GM13977 (cell line): ENCODE measurements at regions not wholly inside any gene's neighbourhood (a gene's known extent, or its start where the extent isn't known, plus 50 kb on each side); places are given as distances from the start of the nearest gene placed in this dataset.
"Not testable (repeated sequence)": the region's sequence is repeated elsewhere in the genome, so short reads cannot be mapped to it uniquely, and the experiment has no call there.

Experiments used
- DNase-seq: peaks from one replicate; pipeline ENCODE4 v3.0.0; 2012; ENCODE audit warnings: low spot score
- in situ Hi-C: fragments of 300-500 bp; cut with MboI; formaldehyde crosslinking; loops from one replicate; pipeline ENCODE4 v1.12.0; 2022; ENCODE audit warnings: low sequenced_read_pairs, low pct_unique_long_range_greater_than_20kb, mixed read lengths, inconsistent platforms; ENCODE audit not compliant: unreplicated experiment
- TF ChIP-seq, protein P1 (sequence below): IDR thresholded peaks from 2 replicates; pipeline ENCODE4 v1.5.1; 2012; ENCODE audit warnings: mild to moderate bottlenecking, control low read depth; ENCODE audit not compliant: insufficient read depth; ENCODE audit errors: extremely low read depth, missing control alignments

DNA sequence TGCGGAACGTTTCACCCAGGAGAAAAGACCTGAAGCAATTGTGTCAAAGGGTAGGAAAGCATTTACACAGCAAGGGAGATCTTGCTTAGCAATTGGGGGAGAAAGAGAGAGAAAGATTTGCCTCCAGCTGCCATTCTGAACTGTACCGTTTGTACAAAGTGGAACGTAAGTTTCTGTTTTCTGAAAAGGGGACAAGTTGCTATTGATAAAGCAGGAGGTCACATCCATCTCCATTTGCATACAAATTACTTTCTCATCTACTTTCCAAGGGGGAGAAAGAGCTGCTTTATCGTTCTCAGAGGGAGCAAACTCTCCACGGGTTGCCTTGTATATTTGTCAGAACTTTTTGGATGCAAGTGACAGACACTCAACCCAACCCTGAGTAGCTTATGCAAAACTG lies 92.0 kb upstream of the CARD11 start:
- in situ Hi-C loops = no loop called here
- DNase-seq = no peak
- TF ChIP-seq, protein P1, sequence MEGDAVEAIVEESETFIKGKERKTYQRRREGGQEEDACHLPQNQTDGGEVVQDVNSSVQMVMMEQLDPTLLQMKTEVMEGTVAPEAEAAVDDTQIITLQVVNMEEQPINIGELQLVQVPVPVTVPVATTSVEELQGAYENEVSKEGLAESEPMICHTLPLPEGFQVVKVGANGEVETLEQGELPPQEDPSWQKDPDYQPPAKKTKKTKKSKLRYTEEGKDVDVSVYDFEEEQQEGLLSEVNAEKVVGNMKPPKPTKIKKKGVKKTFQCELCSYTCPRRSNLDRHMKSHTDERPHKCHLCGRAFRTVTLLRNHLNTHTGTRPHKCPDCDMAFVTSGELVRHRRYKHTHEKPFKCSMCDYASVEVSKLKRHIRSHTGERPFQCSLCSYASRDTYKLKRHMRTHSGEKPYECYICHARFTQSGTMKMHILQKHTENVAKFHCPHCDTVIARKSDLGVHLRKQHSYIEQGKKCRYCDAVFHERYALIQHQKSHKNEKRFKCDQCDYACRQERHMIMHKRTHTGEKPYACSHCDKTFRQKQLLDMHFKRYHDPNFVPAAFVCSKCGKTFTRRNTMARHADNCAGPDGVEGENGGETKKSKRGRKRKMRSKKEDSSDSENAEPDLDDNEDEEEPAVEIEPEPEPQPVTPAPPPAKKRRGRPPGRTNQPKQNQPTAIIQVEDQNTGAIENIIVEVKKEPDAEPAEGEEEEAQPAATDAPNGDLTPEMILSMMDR = no peak

DNA sequence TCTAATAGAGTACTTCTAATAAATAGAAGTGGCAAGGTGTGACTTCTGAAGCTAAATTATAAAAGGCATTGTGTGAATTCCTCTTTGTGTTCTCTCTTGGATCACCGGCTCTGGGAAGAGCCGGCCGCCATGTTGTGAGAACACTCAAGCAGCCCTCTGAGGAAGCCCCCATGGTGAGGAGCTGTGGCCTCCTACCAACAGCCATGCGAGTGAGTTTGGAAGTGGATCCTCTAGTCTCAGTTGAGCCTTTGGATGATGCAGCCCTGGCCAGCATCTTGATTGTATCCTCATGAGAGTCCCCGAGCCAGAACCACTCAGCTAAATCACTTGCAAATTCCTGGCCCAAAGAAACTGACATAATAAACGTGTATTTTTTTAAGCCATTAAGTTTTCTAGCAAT lies 94.5 kb upstream of the CARD11 start:
- in situ Hi-C loops = no loop called here
- no peak for DNase-seq
- TF ChIP-seq, protein P1 = no peak

DNA sequence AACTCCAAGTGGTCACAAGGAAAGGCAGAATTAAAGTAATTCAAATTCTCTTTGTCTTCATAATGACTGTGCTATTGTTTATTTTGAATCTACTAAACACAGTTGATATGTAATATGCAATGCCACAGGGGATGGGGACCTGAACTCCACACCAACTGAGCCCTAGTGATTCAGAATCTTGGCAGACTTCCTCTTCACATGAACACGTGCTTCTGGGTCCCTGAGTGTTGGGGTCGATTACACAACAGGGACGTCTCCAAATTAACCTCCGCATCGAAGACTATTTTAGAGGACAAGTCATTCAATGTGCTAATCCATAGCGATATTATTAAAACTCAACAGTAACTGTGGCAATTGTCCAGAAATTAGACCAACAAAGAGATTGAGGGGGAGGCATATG lies 95.3 kb upstream of the CARD11 start:
- TF ChIP-seq, protein P1 = no peak
- no peak for DNase-seq

DNA sequence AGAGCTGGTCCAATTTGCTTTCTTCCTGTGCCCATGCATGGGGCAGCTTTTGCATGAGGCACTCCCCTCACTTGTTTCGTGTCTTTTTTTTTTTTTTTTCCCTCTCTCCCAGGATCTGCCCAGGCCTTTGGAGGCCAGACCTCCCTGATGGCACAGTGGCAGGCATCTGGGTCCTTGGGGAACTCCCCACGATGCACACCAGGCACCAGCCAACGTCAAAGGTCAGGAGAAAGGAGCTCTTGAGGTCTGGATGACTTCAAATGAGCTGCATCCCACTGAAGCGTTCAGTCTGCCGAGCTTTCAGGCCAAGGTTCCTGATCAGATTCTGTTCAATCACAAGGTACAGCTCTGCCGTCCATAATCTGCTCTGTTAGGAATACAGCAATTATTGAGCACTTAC lies 97.2 kb upstream of the CARD11 start:
- no peak for DNase-seq
- in situ Hi-C loops = no loop called here
- TF ChIP-seq, protein P1 = no peak

More for the DNA sequence above, 95.3 kb upstream of the CARD11 start:
- in situ Hi-C loops = no loop called here

DNA sequence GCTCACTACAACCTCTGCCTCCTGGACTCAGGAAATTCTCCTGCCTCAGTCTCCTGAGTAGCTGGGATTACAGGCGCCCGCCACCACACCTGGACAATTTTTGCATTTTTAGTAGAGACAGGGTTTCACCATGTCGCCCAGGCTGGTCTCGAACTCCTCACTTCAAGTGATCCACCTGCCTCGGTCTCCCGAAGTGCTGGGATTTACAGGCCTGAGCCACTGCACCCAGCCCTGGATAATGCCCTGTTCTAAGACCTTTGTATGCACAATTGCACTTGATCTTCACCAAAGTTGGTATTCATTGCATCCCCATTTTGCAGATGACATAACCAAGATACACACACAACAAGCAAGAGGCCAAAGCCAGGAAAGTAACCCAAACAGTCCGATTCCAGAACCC lies 97.7 kb upstream of the CARD11 start:
- in situ Hi-C loops = no loop called here
- DNase-seq = no peak
- TF ChIP-seq, protein P1 = no peak

DNA sequence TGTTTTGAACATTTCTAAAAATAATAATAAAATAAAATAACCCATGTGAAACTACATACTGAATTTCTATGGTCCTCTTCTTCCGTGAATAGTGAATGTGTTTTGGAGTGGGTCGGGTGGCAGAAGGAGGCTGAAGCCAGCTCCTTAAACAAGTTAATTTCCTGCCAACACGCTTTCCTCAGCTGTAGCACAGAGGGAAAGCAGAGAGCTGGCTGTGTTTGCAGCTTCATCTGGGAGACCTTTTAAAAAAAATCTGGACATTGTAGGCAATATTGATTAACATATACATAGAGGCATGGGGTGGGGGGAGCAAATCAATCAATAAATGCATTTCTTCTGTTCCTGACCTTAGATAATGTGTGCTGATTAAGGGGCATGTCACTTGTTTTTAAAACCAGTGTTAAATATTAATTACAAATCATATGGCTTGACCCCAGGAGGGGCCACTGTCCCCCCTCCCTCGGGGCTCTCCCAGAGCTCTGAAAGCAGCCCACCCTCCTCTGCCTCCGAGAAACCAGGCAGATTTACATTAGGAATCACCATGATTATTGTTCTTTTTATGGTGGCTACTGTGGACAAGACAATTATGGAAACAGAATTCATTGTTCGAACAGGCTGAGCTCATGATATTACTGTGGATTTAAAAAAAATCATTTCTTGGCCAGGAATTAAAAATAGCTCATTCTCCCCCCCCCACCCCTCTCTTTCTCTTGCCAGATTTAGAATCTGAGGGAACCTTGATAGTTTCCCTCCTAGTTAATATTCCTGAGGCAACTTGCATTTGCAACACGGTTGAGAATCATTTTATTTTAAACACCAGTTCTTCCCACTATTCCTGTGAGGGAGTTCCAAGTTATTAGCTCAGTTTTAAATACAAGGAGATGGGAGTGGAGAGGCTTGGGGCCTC lies 100.5 kb upstream of the CARD11 start:
- TF ChIP-seq, protein P1 = no peak
- in situ Hi-C loops = no loop called here
- no peak for DNase-seq

DNA sequence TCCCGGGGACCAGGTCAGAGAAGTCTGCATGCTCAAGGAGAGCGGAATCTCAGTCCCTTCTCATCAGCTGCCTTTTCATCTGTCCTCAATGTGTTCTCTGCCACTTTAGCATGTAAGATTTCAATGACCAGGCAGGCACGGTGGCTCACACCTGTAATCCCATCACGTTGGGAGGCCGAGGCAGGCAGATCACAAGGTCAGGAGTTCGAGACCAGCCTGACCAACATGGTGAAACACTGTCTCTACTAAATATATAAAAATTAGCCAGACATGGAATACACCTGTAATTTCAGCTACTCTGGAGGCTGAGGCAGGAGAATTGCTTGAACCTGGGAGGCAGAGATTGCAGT lies 101.1 kb upstream of the CARD11 start:
- DNase-seq, in situ Hi-C loops: not testable (repeated sequence)
